ENCODE measurements at regions not wholly inside any gene's neighbourhood (a gene's known extent, or its start where the extent isn't known, plus 50 kb on each side); places are given as distances from the start of the nearest gene placed in this dataset.

DNA sequence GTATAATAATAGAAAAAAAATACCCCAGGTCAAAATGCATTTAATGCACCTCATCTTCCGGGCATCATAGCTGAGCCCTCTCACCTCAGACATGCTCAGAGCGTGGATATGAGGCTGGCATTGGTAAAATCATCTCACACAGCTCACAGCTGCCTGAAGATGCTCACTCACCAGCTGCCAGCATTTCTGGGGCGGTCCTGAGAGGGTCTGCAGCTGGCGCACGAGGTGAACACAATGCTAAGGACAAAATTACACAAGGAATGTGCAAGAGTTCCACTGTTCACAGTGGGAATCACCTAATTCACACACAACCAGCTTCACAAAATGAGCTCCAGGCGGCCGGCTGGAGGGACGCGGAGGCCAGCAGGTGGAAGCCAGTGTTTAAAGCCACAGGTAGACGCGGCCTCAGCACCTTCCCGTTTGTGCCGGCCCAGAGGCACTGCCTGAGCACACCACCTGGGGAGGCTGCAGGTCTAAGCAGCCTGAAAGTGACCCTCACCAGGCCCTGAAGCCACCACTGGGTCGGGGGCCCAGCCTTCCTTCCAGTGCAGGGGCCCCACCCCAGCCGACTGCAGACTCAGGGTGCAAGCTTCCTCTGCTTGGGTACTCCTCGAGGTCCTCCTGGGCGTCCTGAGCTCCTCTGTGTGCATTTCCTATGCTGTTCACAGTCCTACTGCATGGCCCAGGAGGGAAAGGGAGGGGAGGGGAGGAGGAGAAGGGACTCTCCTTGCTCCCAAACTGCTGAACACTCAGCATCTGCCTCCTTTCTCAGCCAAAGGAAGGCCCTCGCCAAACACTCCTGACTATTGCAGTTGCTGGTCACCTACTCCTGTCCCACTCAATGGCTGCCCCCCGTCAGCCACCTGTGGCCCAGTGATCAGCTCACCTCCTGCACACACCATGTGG, 61.2 kb upstream of the FAM20C start:
- no peak for TF ChIP-seq ZC3H10 (CRISPR knock-in tag; IDR thresholded peaks at IDR 0.05)
- TF ChIP-seq, protein P1, sequence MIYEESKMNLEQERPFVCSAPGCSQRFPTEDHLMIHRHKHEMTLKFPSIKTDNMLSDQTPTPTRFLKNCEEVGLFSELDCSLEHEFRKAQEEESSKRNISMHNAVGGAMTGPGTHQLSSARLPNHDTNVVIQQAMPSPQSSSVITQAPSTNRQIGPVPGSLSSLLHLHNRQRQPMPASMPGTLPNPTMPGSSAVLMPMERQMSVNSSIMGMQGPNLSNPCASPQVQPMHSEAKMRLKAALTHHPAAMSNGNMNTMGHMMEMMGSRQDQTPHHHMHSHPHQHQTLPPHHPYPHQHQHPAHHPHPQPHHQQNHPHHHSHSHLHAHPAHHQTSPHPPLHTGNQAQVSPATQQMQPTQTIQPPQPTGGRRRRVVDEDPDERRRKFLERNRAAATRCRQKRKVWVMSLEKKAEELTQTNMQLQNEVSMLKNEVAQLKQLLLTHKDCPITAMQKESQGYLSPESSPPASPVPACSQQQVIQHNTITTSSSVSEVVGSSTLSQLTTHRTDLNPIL (CRISPR knock-in tag; IDR thresholded peaks at IDR 0.05; ENCODE audit: low read depth) = no peak
- no peak for TF ChIP-seq ZNF565 (CRISPR knock-in tag; conservative IDR thresholded peaks at IDR 0.05; ENCODE audit: low read depth)
- no peak for ATAC-seq

- ATAC-seq = no peak
- no peak for TF ChIP-seq RARB (CRISPR knock-in tag; IDR thresholded peaks at IDR 0.05)
- TF ChIP-seq PATZ1 (CRISPR knock-in tag; IDR thresholded peaks at IDR 0.05; ENCODE audit: borderline replicate concordance) = no peak
These were observed 60.4 kb upstream of the FAM20C start for GRCh38 chr7:131781-132482.

DNA sequence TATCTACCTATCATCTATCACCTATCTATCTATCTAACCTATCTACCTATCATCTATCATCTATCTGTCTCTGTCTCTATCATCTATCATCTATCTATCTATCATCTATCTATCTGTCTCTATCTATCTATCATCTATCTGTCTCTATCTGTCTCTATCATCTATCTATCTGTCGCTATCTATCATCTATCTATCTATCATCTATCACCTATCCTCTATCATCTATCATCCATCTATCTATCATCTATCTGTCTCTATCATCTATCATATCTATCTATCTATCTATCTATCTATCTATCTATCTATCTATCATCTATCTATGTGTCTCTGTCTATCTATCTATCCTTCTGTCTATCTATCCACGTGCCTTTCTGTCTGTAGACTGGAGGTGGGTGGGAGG, 59.5 kb upstream of the FAM20C start:
- TF ChIP-seq CSDC2 (CRISPR knock-in tag; IDR thresholded peaks at IDR 0.05) (no peak), ZNF8 (CRISPR knock-in tag; IDR thresholded peaks at IDR 0.05) (no peak), RARB (CRISPR knock-in tag; IDR thresholded peaks at IDR 0.05) (no peak), ARNTL (CRISPR knock-in tag; IDR thresholded peaks at IDR 0.05; ENCODE audit: borderline replicate concordance, low read depth) (no peak), OSR1 (CRISPR knock-in tag; IDR thresholded peaks at IDR 0.05) (no peak), BACH2 (CRISPR knock-in tag; IDR thresholded peaks at IDR 0.05; ENCODE audit: borderline replicate concordance) (no peak), PATZ1 (CRISPR knock-in tag; IDR thresholded peaks at IDR 0.05; ENCODE audit: borderline replicate concordance) (no peak), TSHZ2 (CRISPR knock-in tag; IDR thresholded peaks at IDR 0.05) (no peak), SNAI2 (CRISPR knock-in tag; IDR thresholded peaks at IDR 0.05) (no peak), TCF4 (CRISPR knock-in tag; IDR thresholded peaks at IDR 0.05; ENCODE audit: borderline replicate concordance) (no peak)
- TF ChIP-seq, protein P2, sequence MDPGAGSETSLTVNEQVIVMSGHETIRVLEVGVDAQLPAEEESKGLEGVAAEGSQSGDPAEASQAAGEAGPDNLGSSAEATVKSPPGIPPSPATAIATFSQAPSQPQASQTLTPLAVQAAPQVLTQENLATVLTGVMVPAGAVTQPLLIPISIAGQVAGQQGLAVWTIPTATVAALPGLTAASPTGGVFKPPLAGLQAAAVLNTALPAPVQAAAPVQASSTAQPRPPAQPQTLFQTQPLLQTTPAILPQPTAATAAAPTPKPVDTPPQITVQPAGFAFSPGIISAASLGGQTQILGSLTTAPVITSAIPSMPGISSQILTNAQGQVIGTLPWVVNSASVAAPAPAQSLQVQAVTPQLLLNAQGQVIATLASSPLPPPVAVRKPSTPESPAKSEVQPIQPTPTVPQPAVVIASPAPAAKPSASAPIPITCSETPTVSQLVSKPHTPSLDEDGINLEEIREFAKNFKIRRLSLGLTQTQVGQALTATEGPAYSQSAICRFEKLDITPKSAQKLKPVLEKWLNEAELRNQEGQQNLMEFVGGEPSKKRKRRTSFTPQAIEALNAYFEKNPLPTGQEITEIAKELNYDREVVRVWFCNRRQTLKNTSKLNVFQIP (CRISPR knock-in tag; IDR thresholded peaks at IDR 0.05; ENCODE audit: borderline replicate concordance, low read depth) = no peak
- no peak for ATAC-seq

GRCh38 chr7:133470-133869, 58.9 kb upstream of the FAM20C start:
- TF ChIP-seq ZFP30 (CRISPR knock-in tag; IDR thresholded peaks at IDR 0.05) (no peak), TCF4 (CRISPR knock-in tag; IDR thresholded peaks at IDR 0.05; ENCODE audit: borderline replicate concordance) (no peak), GLIS3 (CRISPR knock-in tag; IDR thresholded peaks at IDR 0.05) (no peak), CSRNP3 (CRISPR knock-in tag; IDR thresholded peaks at IDR 0.05) (no peak), OSR1 (CRISPR knock-in tag; IDR thresholded peaks at IDR 0.05) (no peak), PPARA (CRISPR knock-in tag; IDR thresholded peaks at IDR 0.05; ENCODE audit: borderline replicate concordance) (no peak), ZC3H10 (CRISPR knock-in tag; IDR thresholded peaks at IDR 0.05) (no peak), ISL1 (CRISPR knock-in tag; IDR thresholded peaks at IDR 0.05) (no peak)
- TF ChIP-seq, protein P1 (CRISPR knock-in tag; IDR thresholded peaks at IDR 0.05; ENCODE audit: low read depth) = no peak
- TF ChIP-seq, protein P2 (CRISPR knock-in tag; IDR thresholded peaks at IDR 0.05; ENCODE audit: borderline replicate concordance, low read depth) = no peak
- no peak for ATAC-seq
